SU-DHL-6 (cell line): ENCODE measurements at regions not wholly inside any gene's neighbourhood (a gene's known extent, or its start where the extent isn't known, plus 50 kb on each side); places are given as distances from the start of the nearest gene placed in this dataset.

Experiments used
- H2AFZ ChIP-seq: fragments of 200-600 bp; sonication (generic); 2 replicates; pipeline ENCODE4 v1.6.1; 2014; ENCODE audit warnings: low read depth, mild to moderate bottlenecking, moderate library complexity, mixed read lengths, antibody characterized with exemption, low read length; ENCODE audit not compliant: severe bottlenecking
- H3F3A ChIP-seq: fragments of 200-600 bp; shearing (Covaris generic); 2 replicates; pipeline ENCODE4 v1.6.0; 2016; ENCODE audit warnings: antibody characterized with exemption, mild to moderate bottlenecking; ENCODE audit not compliant: insufficient read depth
- H3K27ac ChIP-seq: fragments of 200-600 bp; sonication (generic); 2 replicates; pipeline ENCODE4 v1.5.1; 2016; ENCODE audit warnings: low read depth, mild to moderate bottlenecking, low read length, moderate library complexity, mixed read lengths
- H3K27me3 ChIP-seq: fragments of 200-600 bp; sonication (generic), shearing (Covaris generic); 2 replicates; pipeline ENCODE4 v1.6.0; 2014; ENCODE audit warnings: mild to moderate bottlenecking, low read length
- H3K36me3 ChIP-seq: fragments of 200-600 bp; sonication (generic); 2 replicates; pipeline ENCODE4 v1.6.1; 2014; ENCODE audit warnings: mild to moderate bottlenecking, low read length, mixed read lengths
- H3K4me2 ChIP-seq: fragments of 300-600, 200-600 bp; shearing (Covaris generic), sonication (generic); 2 replicates; pipeline ENCODE4 v1.6.0; 2014; ENCODE audit warnings: low read length, low read depth, mild to moderate bottlenecking; ENCODE audit not compliant: poor library complexity, severe bottlenecking
- H3K4me3 ChIP-seq: fragments of 200-600 bp; sonication (generic); 2 replicates; pipeline ENCODE4 v1.5.1; 2014; ENCODE audit warnings: antibody characterized with exemption, low read length, mild to moderate bottlenecking, mixed read lengths; ENCODE audit not compliant: insufficient read depth, poor library complexity, severe bottlenecking
- H3K79me2 ChIP-seq: fragments of 200-600 bp; sonication (generic); 2 replicates; pipeline ENCODE4 v1.6.1; 2014; ENCODE audit warnings: mild to moderate bottlenecking, low read length, moderate library complexity; ENCODE audit not compliant: insufficient read depth
- H3K9ac ChIP-seq: fragments of 200-600 bp; sonication (generic); 2 replicates; pipeline ENCODE4 v1.7.0; 2014; ENCODE audit warnings: mild to moderate bottlenecking, low read length
- H3K9me2 ChIP-seq: fragments of 200-600 bp; sonication (generic); replicated peaks from 2 replicates; pipeline ENCODE4 v1.6.1; 2014; ENCODE audit warnings: low read length; ENCODE audit not compliant: insufficient read depth
- H3K9me3 ChIP-seq: fragments of 200-600 bp; sonication (generic); 2 replicates; pipeline ENCODE4 v1.6.1; 2014; ENCODE audit warnings: low read length, mixed read lengths; ENCODE audit not compliant: insufficient read depth
- H4K20me1 ChIP-seq: fragments of 200-600 bp; sonication (generic); 2 replicates; pipeline ENCODE4 v1.6.1; 2014; ENCODE audit warnings: low read depth, mild to moderate bottlenecking, antibody characterized with exemption, low read length, moderate library complexity, mixed read lengths
- EZH2phosphoT487 ChIP-seq: fragments of 200-600 bp; sonication (generic), shearing (Covaris generic); conservative IDR thresholded peaks from 2 replicates; pipeline ENCODE4 v1.6.1; 2018; ENCODE audit warnings: mild to moderate bottlenecking, antibody characterized with exemption, low read length, moderate library complexity, mixed read lengths
- TF ChIP-seq, protein P1 (sequence below): fragments of 200-600 bp; sonication (generic); IDR thresholded peaks from one replicate; pipeline ENCODE4 v1.5.1; 2017; ENCODE audit warnings: antibody characterized with exemption, mild to moderate bottlenecking, low read length, moderate library complexity; ENCODE audit not compliant: insufficient read depth, poor library complexity, severe bottlenecking

GRCh38 chr13:76522083-76522755 lies 364.0 kb downstream of the KCTD12 start:
- H4K20me1 ChIP-seq = no peaks in the 10 kb centered on the region
- H3K9me2 ChIP-seq = no peaks in the 10 kb centered on the region
- H3K9me3 ChIP-seq = no peaks in the 10 kb centered on the region
- no peaks in the 10 kb centered on the region for H3K36me3 ChIP-seq
- H3K4me3 ChIP-seq = no peak overlapping the region
- H2AFZ ChIP-seq = no peak overlapping the region
- TF ChIP-seq, protein P1, sequence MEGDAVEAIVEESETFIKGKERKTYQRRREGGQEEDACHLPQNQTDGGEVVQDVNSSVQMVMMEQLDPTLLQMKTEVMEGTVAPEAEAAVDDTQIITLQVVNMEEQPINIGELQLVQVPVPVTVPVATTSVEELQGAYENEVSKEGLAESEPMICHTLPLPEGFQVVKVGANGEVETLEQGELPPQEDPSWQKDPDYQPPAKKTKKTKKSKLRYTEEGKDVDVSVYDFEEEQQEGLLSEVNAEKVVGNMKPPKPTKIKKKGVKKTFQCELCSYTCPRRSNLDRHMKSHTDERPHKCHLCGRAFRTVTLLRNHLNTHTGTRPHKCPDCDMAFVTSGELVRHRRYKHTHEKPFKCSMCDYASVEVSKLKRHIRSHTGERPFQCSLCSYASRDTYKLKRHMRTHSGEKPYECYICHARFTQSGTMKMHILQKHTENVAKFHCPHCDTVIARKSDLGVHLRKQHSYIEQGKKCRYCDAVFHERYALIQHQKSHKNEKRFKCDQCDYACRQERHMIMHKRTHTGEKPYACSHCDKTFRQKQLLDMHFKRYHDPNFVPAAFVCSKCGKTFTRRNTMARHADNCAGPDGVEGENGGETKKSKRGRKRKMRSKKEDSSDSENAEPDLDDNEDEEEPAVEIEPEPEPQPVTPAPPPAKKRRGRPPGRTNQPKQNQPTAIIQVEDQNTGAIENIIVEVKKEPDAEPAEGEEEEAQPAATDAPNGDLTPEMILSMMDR = no peak
- TF ChIP-seq EZH2phosphoT487 = no peak
- no peaks in the 10 kb centered on the region for H3K79me2 ChIP-seq
- no peak overlapping the region for H3K4me2 ChIP-seq
- no peak overlapping the region for H3K27ac ChIP-seq
- no peaks in the 10 kb centered on the region for H3F3A ChIP-seq
- H3K27me3 ChIP-seq = no peaks in the 10 kb centered on the region
- H3K9ac ChIP-seq = no peak overlapping the region

- no peak overlapping the region for H2AFZ ChIP-seq
- no peaks in the 10 kb centered on the region for H4K20me1 ChIP-seq
These were observed 366.5 kb downstream of the KCTD12 start for GRCh38 chr13:76519685-76520084.

GRCh38 chr13:76516586-76516985 lies 369.6 kb downstream of the KCTD12 start:
- H2AFZ ChIP-seq = no peak overlapping the region
- no peaks in the 10 kb centered on the region for H4K20me1 ChIP-seq
- TF ChIP-seq EZH2phosphoT487 = no peak
- TF ChIP-seq, protein P1 = no peak
- H3K9me3 ChIP-seq = no peaks in the 10 kb centered on the region
- H3K4me2 ChIP-seq = no peak overlapping the region
- H3K79me2 ChIP-seq = no peaks in the 10 kb centered on the region
- no peaks in the 10 kb centered on the region for H3K9me2 ChIP-seq
- no peaks in the 10 kb centered on the region for H3F3A ChIP-seq
- H3K36me3 ChIP-seq = no peaks in the 10 kb centered on the region
- no peak overlapping the region for H3K9ac ChIP-seq
- no peak overlapping the region for H3K27ac ChIP-seq
- H3K4me3 ChIP-seq = no peak overlapping the region
- no peaks in the 10 kb centered on the region for H3K27me3 ChIP-seq

More at GRCh38 chr13:76519685-76520084, 366.5 kb downstream of the KCTD12 start:
- no peaks in the 10 kb centered on the region for H3K79me2 ChIP-seq
- H3K27ac ChIP-seq = no peak overlapping the region
- H3K27me3 ChIP-seq = no peaks in the 10 kb centered on the region
- H3K9me3 ChIP-seq = no peaks in the 10 kb centered on the region
- no peaks in the 10 kb centered on the region for H3F3A ChIP-seq
- H3K36me3 ChIP-seq = no peaks in the 10 kb centered on the region
- no peak overlapping the region for H3K4me2 ChIP-seq
- no peak overlapping the region for H3K9ac ChIP-seq
- no peak for TF ChIP-seq EZH2phosphoT487
- TF ChIP-seq, protein P1 = no peak
- no peaks in the 10 kb centered on the region for H3K9me2 ChIP-seq
- no peak overlapping the region for H3K4me3 ChIP-seq
